GM20000 (cell line): ENCODE measurements at regions not wholly inside any gene's neighbourhood (a gene's known extent, or its start where the extent isn't known, plus 50 kb on each side); places are given as distances from the start of the nearest gene placed in this dataset.

Source experiments
- DNase-seq: peaks from one replicate; pipeline ENCODE4 v3.0.0; 2012; ENCODE audit warnings: low spot score
- CTCF ChIP-seq: IDR thresholded peaks from 2 replicates; pipeline ENCODE4 v1.5.1; 2012; ENCODE audit warnings: mild to moderate bottlenecking, control low read depth; ENCODE audit errors: extremely low read depth, missing control alignments

- TF ChIP-seq CTCF = no peak
- DNase-seq = no peak
These were observed 193.7 kb downstream of the MIAT start for GRCh38 chr22:26851125-26851524.

- no peak for DNase-seq
- no peak for TF ChIP-seq CTCF
These were observed 194.8 kb downstream of the MIAT start for GRCh38 chr22:26852176-26852575.

- no peak for DNase-seq
- no peak for TF ChIP-seq CTCF
These were observed 195.7 kb downstream of the MIAT start for GRCh38 chr22:26853071-26853470.

GRCh38 chr22:26853495-26853894 lies 196.1 kb downstream of the MIAT start:
- DNase-seq = no peak
- TF ChIP-seq CTCF = no peak

- TF ChIP-seq CTCF = no peak
- DNase-seq = no peak
These were observed 199.8 kb downstream of the MIAT start for GRCh38 chr22:26857169-26857568.

GRCh38 chr22:26860301-26860700 lies 202.9 kb downstream of the MIAT start:
- no peak for TF ChIP-seq CTCF
- no peak for DNase-seq

GRCh38 chr22:26865021-26865420 lies 207.6 kb downstream of the MIAT start:
- no peak for DNase-seq
- no peak for TF ChIP-seq CTCF
